Neural cell (in vitro differentiated cells): ENCODE measurements at regions not wholly inside any gene's neighbourhood (a gene's known extent, or its start where the extent isn't known, plus 50 kb on each side); places are given as distances from the start of the nearest gene placed in this dataset.

Experiments used
- EP300 ChIP-seq: fragments of 450-650 bp; conservative IDR thresholded peaks from 2 replicates; pipeline ENCODE4 v1.6.1; 2014; ENCODE audit warnings: antibody characterized with exemption, mild to moderate bottlenecking, moderate library complexity; ENCODE audit not compliant: poor library complexity, severe bottlenecking
- EZH2 ChIP-seq: fragments of 200-600, 300-800 bp; shearing (Covaris generic), sonication (generic); IDR thresholded peaks from 2 replicates; pipeline ENCODE4 v1.6.1; 2014; ENCODE audit warnings: antibody characterized with exemption, low read length, borderline replicate concordance, mild to moderate bottlenecking; ENCODE audit not compliant: insufficient read depth, poor library complexity, severe bottlenecking
- POLR2AphosphoS5 ChIP-seq: IDR thresholded peaks from 2 replicates; pipeline ENCODE4 v1.6.1; 2012
- RAD21 ChIP-seq: fragments of 450-650 bp; conservative IDR thresholded peaks from 2 replicates; pipeline ENCODE4 v1.6.1; 2014; ENCODE audit warnings: antibody characterized with exemption, mild to moderate bottlenecking, moderate library complexity
- TF ChIP-seq, protein P1 (sequence below): fragments of 450-650 bp; IDR thresholded peaks from 2 replicates; pipeline ENCODE4 v1.5.1; 2014; ENCODE audit warnings: antibody characterized with exemption, mild to moderate bottlenecking, moderate library complexity; ENCODE audit not compliant: poor library complexity, severe bottlenecking

DNA sequence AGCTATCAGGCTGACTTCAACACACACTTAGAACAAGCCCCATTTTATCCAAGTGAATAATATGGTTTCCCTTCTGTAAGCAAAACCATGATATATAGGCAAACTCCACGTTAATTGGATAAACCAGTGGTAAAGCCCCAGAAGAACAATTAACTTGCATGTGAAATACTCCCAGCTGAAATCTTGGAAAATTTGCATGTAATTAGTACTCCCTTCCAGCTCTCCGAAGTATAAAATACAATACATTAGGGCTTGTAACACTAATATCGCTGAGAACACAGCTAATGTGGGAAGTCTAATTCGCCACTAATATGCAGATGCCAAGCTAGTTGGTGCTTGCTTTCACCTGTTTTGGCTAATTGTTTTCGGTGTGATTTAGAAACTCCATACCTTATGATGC is 859.0 kb upstream of the AUTS2 start:
- no peak for TF ChIP-seq RAD21
- TF ChIP-seq, protein P1, sequence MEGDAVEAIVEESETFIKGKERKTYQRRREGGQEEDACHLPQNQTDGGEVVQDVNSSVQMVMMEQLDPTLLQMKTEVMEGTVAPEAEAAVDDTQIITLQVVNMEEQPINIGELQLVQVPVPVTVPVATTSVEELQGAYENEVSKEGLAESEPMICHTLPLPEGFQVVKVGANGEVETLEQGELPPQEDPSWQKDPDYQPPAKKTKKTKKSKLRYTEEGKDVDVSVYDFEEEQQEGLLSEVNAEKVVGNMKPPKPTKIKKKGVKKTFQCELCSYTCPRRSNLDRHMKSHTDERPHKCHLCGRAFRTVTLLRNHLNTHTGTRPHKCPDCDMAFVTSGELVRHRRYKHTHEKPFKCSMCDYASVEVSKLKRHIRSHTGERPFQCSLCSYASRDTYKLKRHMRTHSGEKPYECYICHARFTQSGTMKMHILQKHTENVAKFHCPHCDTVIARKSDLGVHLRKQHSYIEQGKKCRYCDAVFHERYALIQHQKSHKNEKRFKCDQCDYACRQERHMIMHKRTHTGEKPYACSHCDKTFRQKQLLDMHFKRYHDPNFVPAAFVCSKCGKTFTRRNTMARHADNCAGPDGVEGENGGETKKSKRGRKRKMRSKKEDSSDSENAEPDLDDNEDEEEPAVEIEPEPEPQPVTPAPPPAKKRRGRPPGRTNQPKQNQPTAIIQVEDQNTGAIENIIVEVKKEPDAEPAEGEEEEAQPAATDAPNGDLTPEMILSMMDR, result no peak
- TF ChIP-seq POLR2AphosphoS5, result no peak
- TF ChIP-seq EZH2, result no peak
- no peak for TF ChIP-seq EP300
